Liver (tissue), 8 donors: ENCODE measurements at regions not wholly inside any gene's neighbourhood (a gene's known extent, or its start where the extent isn't known, plus 50 kb on each side); places are given as distances from the start of the nearest gene placed in this dataset.

Source experiments
- DNase-seq: peaks from one replicate; pipeline ENCODE4 v3.0.0-alpha.2; 2017; ENCODE audit warnings: low spot score
- H3K27ac ChIP-seq, 2 donors: one replicate each; pipeline ENCODE4 v1.7.0; 2013; ENCODE audit warnings: inconsistent platforms in 2 of 2, low read length in 2 of 2, control low read depth in 1 of 2, low read depth in 1 of 2, mild to moderate bottlenecking in 1 of 2
- H3K27me3 ChIP-seq, 4 donors: one replicate each; pipeline versions ENCODE4 v1.6.1 to v1.7.0; 2013; ENCODE audit warnings: low read length in 3 of 4, inconsistent platforms in 1 of 4, mild to moderate bottlenecking in 1 of 4, moderate library complexity in 1 of 4; ENCODE audit not compliant: control insufficient read depth in 4 of 4, insufficient read depth in 4 of 4
- H3K36me3 ChIP-seq, 4 donors: one replicate each; pipeline versions ENCODE4 v1.6.1 to v1.7.0; 2013; ENCODE audit warnings: low read length in 3 of 4, mild to moderate bottlenecking in 3 of 4, low read depth in 1 of 4, moderate library complexity in 1 of 4; ENCODE audit not compliant: control insufficient read depth in 4 of 4, insufficient read depth in 3 of 4
- H3K4me1 ChIP-seq, 4 donors: one replicate each; pipeline versions ENCODE4 v1.6.1 to v1.7.0; 2013; ENCODE audit warnings: low read length in 3 of 4, mild to moderate bottlenecking in 3 of 4, moderate library complexity in 1 of 4; ENCODE audit not compliant: control insufficient read depth in 4 of 4, insufficient read depth in 4 of 4
- H3K4me3 ChIP-seq, 3 donors: one replicate each; pipeline versions ENCODE4 v1.6.1 to v1.7.0; 2013; ENCODE audit warnings: low read length in 3 of 3, control low read depth in 1 of 3, low read depth in 1 of 3, mild to moderate bottlenecking in 1 of 3
- H3K9ac ChIP-seq, 2 donors: one replicate each; pipeline ENCODE4 v1.7.0; 2013; ENCODE audit warnings: low read length in 2 of 2, mild to moderate bottlenecking in 2 of 2, moderate library complexity in 2 of 2, control low read depth in 1 of 2, low read depth in 1 of 2
- H3K9me3 ChIP-seq, 4 donors: one replicate each; pipeline versions ENCODE4 v1.6.1 to v1.7.0; 2013; ENCODE audit warnings: low read length in 3 of 4; ENCODE audit not compliant: control insufficient read depth in 4 of 4
- CTCF ChIP-seq: fragments of 150-350 bp; IDR thresholded peaks from 2 replicates; pipeline ENCODE4 v1.5.1; 2017; ENCODE audit warnings: improper control_type of control experiment, low read depth, low read length; ENCODE audit not compliant: missing input control
- FOXA2 ChIP-seq: IDR thresholded peaks from 2 replicates; pipeline ENCODE4 v1.6.1; 2016; ENCODE audit warnings: antibody characterized with exemption
- GABPA ChIP-seq, 2 donors: IDR thresholded peaks in 1 of 2; conservative IDR thresholded peaks in 1 of 2; 2 replicates each; pipeline ENCODE4 v1.6.1; 2016; ENCODE audit warnings: antibody characterized with exemption in 2 of 2, mild to moderate bottlenecking in 1 of 2, moderate library complexity in 1 of 2
- MAX ChIP-seq: IDR thresholded peaks from 2 replicates; pipeline ENCODE4 v1.6.1; 2016; ENCODE audit warnings: antibody characterized with exemption
- RAD21 ChIP-seq, 2 donors: IDR thresholded peaks; 2 replicates each; pipeline ENCODE4 v1.6.1; 2016; ENCODE audit warnings: antibody characterized with exemption in 2 of 2, mild to moderate bottlenecking in 2 of 2
- REST ChIP-seq: IDR thresholded peaks from 2 replicates; pipeline ENCODE4 v1.6.1; 2016; ENCODE audit warnings: antibody characterized with exemption, mild to moderate bottlenecking
- RXRA ChIP-seq, 2 donors: IDR thresholded peaks; 2 replicates each; pipeline ENCODE4 v1.6.1; 2017 to 2018; ENCODE audit warnings: antibody characterized with exemption in 2 of 2, mild to moderate bottlenecking in 1 of 2
- SP1 ChIP-seq: IDR thresholded peaks from 2 replicates; pipeline ENCODE4 v1.6.1; 2018; ENCODE audit warnings: antibody characterized with exemption, mild to moderate bottlenecking
- TAF1 ChIP-seq: conservative IDR thresholded peaks from 2 replicates; pipeline ENCODE4 v1.6.1; 2016; ENCODE audit warnings: antibody characterized with exemption, mild to moderate bottlenecking
- ZBTB33 ChIP-seq: IDR thresholded peaks from 2 replicates; pipeline ENCODE4 v1.6.1; 2016; ENCODE audit warnings: antibody characterized with exemption
- WGBS: extraction: QIAGEN DNeasy Blood & Tissue Kit; methylation state at CpG from one replicate; pipeline ENCODE4 v1.1.7; 2013; 5-methylcytosine and 5-hydroxymethylcytosine counted together
- donor health status: healthy.
- donor health status: healthy.
- donor health status: healthy.
- donor health status: healthy.
- donor health status: healthy.

GRCh38 chr10:65805511-65805910 is 1120.3 kb upstream of the LRRTM3 start:
- Histone ChIP-seq H3K27ac (no peak overlapping the region), H3K4me1 (no peaks in the 10 kb centered on the region), H3K4me3 (no peak overlapping the region), H3K9ac (no peak overlapping the region), H3K9me3 (no peaks in the 10 kb centered on the region), H3K27me3 (no peaks in the 10 kb centered on the region), H3K36me3 (no peaks in the 10 kb centered on the region)
- TF ChIP-seq GABPA (IDR thresholded peaks at IDR 0.05 in 1 of 2, conservative IDR thresholded peaks at IDR 0.05 in 1 of 2) (no peak), REST (no peak), RAD21 (IDR thresholded peaks at IDR 0.05) (no peak), CTCF (no peak), RXRA (IDR thresholded peaks at IDR 0.05) (no peak), TAF1 (no peak), ZBTB33 (no peak), SP1 (no peak)
- WGBS = 67% methylated on average over 1 of the region's 1 CpG
- no peak for DNase-seq

- Histone ChIP-seq H3K27me3 (no peaks in the 10 kb centered on the region), H3K9me3 (no peaks in the 10 kb centered on the region), H3K4me1 (no peaks in the 10 kb centered on the region), H3K4me3 (no peak overlapping the region), H3K36me3 (no peaks in the 10 kb centered on the region), H3K9ac (no peak overlapping the region), H3K27ac (no peak overlapping the region)
- TF ChIP-seq FOXA2 (no peak), ZBTB33 (no peak), CTCF (no peak), MAX (no peak)
- 86% methylated on average over 1 of the region's 1 CpG for WGBS
- no peak for DNase-seq
These were observed 1119.8 kb upstream of the LRRTM3 start for GRCh38 chr10:65805993-65806392.
